ENCODE measurements at regions not wholly inside any gene's neighbourhood (a gene's known extent, or its start where the extent isn't known, plus 50 kb on each side); places are given as distances from the start of the nearest gene placed in this dataset.

GRCh38 chr5:88545338-88545737 is 276.7 kb upstream of the TMEM161B start:
- no peak overlapping the region for H3K4me3 ChIP-seq (ENCODE audit: insufficient read depth, low read depth, low read length)
- no peak overlapping the region for H3K4ac ChIP-seq (ENCODE audit: low read depth, low read length)
- no peak overlapping the region for H2AFZ ChIP-seq (replicated peaks; ENCODE audit: low read length, poor library complexity)
- H3K4me1 ChIP-seq (ENCODE audit: control insufficient read depth, insufficient read depth, low read length), result no peaks in the 10 kb centered on the region
- no peak overlapping the region for H3K56ac ChIP-seq (ENCODE audit: extremely low read depth, insufficient read depth, low read length)
- H2AK5ac ChIP-seq (ENCODE audit: low read depth, low read length), result no peak overlapping the region
- H3K9me3 ChIP-seq (ENCODE audit: control insufficient read depth, insufficient read depth, low read length), result no peaks in the 10 kb centered on the region
- no peaks in the 10 kb centered on the region for H3K79me1 ChIP-seq (ENCODE audit: low read depth in 1 of 2, low read length in 2 of 2)
- H3K14ac ChIP-seq (replicated peaks; ENCODE audit: low read depth, low read length), result no peak overlapping the region
- no peaks in the 10 kb centered on the region for H3K36me3 ChIP-seq (ENCODE audit: control insufficient read depth, insufficient read depth, low read length)
- in situ Hi-C loops (cut with MboI; ENCODE audit: low sequenced_read_pairs) (no loop called here), intact Hi-C loops (cut with micrococcal nuclease) (no loop called here), dilution Hi-C loops (cut with HindIII; ENCODE audit: low sequenced_read_pairs, unreplicated experiment) (no loop called here)
- no peak overlapping the region for H4K91ac ChIP-seq (ENCODE audit: insufficient read depth, low read depth, low read length)
- no peak overlapping the region for H2BK120ac ChIP-seq (ENCODE audit: low read depth, low read length)
- DNase-seq, result no peak
- H2BK15ac ChIP-seq (ENCODE audit: low read depth, low read length), result no peak overlapping the region
- no peak for TF ChIP-seq SMC3 (IDR thresholded peaks at IDR 0.05; ENCODE audit: low read depth, low read length)
- no peak for TF ChIP-seq CHD1 (IDR thresholded peaks at IDR 0.05; ENCODE audit: low read depth, low read length)
- TF ChIP-seq CEBPB (IDR thresholded peaks at IDR 0.05; ENCODE audit: low read depth, low read length), result no peak
- no peak for TF ChIP-seq NFE2L2 (IDR thresholded peaks at IDR 0.05; ENCODE audit: low read depth, low read length)
- no peak for TF ChIP-seq USF2 (IDR thresholded peaks at IDR 0.05; ENCODE audit: low read depth, low read length)
- H3K4me2 ChIP-seq (ENCODE audit: low read depth, low read length), result no peak overlapping the region
- no peak overlapping the region for H4K5ac ChIP-seq (ENCODE audit: low read depth, low read length)
- no peak overlapping the region for H2BK5ac ChIP-seq (ENCODE audit: low read depth, low read length, poor library complexity, severe bottlenecking)
- H3K9ac ChIP-seq (ENCODE audit: low read depth, low read length), result no peak overlapping the region
- H3K23ac ChIP-seq (ENCODE audit: low read depth, low read length), result no peak overlapping the region
- ChIA-PET POLR2A (ENCODE audit: unreplicated experiment) (no interaction called here), CTCF (no interaction called here)
- ATAC-seq (ENCODE audit: low read depth), result no peak
- H2BK20ac ChIP-seq (ENCODE audit: low read depth, low read length), result no peak overlapping the region
- no peak overlapping the region for H4K8ac ChIP-seq (ENCODE audit: low read depth in 2 of 2, low read length in 2 of 2)
- H4K20me1 ChIP-seq (ENCODE audit: insufficient read depth, low read length), result no peaks in the 10 kb centered on the region
- H3K9me1 ChIP-seq (ENCODE audit: insufficient read depth, low read length), result no peaks in the 10 kb centered on the region
- no peaks in the 10 kb centered on the region for H3K27me3 ChIP-seq (ENCODE audit: control insufficient read depth, insufficient read depth, low read length)
- no peak overlapping the region for H3K27ac ChIP-seq (ENCODE audit: insufficient read depth, low read length)
- no TSS peak for BruUV-seq (replicated peaks)
- no peak overlapping the region for H2AK9ac ChIP-seq (replicated peaks; ENCODE audit: low read depth, low read length, poor library complexity)
- H3K18ac ChIP-seq (ENCODE audit: low read depth, low read length), result no peak overlapping the region

Data from IMR-90 (cell line).